ENCODE measurements at regions not wholly inside any gene's neighbourhood (a gene's known extent, or its start where the extent isn't known, plus 50 kb on each side); places are given as distances from the start of the nearest gene placed in this dataset.

DNA sequence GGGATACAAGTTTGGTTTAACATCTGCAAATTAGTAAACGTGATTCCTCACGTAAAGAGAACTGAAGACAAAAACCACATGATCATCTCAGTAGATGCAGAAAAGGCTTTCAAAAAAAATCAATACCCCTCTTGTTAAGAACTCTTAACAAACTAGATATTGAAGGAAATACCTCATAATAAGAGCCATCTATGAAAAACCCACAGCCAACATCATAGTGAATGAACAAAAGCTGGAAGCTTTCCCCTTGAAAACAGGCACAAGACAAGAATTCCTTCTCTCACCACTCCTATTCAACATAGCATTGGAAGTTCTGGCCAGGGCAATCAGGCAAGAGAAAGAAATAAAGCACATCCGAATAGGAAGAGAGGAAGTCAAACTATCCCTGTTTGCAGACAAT lies 160.5 kb downstream of the CSNK2A3 start:
- no peak for DNase-seq (ENCODE audit: low read depth)
- ChIA-PET CTCF (interaction anchor here (0.8 kb wide), 1 partner anchor 35 kb away, joined by 3 read pairs; no protein-coding TSS in a partner anchor), POLR2A (no interaction called here)
- TF ChIP-seq, protein P1, sequence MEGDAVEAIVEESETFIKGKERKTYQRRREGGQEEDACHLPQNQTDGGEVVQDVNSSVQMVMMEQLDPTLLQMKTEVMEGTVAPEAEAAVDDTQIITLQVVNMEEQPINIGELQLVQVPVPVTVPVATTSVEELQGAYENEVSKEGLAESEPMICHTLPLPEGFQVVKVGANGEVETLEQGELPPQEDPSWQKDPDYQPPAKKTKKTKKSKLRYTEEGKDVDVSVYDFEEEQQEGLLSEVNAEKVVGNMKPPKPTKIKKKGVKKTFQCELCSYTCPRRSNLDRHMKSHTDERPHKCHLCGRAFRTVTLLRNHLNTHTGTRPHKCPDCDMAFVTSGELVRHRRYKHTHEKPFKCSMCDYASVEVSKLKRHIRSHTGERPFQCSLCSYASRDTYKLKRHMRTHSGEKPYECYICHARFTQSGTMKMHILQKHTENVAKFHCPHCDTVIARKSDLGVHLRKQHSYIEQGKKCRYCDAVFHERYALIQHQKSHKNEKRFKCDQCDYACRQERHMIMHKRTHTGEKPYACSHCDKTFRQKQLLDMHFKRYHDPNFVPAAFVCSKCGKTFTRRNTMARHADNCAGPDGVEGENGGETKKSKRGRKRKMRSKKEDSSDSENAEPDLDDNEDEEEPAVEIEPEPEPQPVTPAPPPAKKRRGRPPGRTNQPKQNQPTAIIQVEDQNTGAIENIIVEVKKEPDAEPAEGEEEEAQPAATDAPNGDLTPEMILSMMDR (IDR thresholded peaks at IDR 0.05; ENCODE audit: insufficient read depth, low read depth, low read length) = no peak
- Histone ChIP-seq H3K4me3 (ENCODE audit: low read depth, low read length) (no peak overlapping the region), H3K36me3 (ENCODE audit: control insufficient read depth, insufficient read depth, low read length) (no peaks in the 10 kb centered on the region), H3K27me3 (ENCODE audit: control insufficient read depth, insufficient read depth, low read length) (no peaks in the 10 kb centered on the region)

DNA sequence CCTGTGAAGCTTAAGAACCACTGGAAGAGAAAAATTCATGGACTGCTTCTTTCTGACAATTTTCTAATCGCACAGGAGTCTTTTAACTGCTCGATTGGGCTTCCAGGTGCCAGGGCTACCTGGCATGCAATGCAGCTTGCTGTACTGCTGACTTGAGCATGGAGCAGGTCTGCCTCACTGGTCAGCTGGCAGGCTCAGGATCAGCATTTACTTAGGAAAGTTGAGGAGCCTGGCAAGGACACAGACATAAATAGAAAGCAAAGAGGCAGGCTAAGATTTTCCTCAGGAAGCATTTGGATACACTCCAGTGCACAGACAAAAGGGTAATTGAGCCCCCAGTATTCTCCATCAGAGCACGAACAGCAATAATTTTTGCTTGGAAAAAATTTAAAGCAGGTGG lies 163.5 kb downstream of the CSNK2A3 start:
- CTCF ChIA-PET = no interaction called here
- POLR2A ChIA-PET = no interaction called here
- H3K27me3 ChIP-seq (ENCODE audit: control insufficient read depth, insufficient read depth, low read length) = no peaks in the 10 kb centered on the region
- no peak for DNase-seq (ENCODE audit: low read depth)
- H3K36me3 ChIP-seq (ENCODE audit: control insufficient read depth, insufficient read depth, low read length) = no peaks in the 10 kb centered on the region
- TF ChIP-seq, protein P1 (IDR thresholded peaks at IDR 0.05; ENCODE audit: insufficient read depth, low read depth, low read length) = no peak
- no peak overlapping the region for H3K4me3 ChIP-seq (ENCODE audit: low read depth, low read length)

DNA sequence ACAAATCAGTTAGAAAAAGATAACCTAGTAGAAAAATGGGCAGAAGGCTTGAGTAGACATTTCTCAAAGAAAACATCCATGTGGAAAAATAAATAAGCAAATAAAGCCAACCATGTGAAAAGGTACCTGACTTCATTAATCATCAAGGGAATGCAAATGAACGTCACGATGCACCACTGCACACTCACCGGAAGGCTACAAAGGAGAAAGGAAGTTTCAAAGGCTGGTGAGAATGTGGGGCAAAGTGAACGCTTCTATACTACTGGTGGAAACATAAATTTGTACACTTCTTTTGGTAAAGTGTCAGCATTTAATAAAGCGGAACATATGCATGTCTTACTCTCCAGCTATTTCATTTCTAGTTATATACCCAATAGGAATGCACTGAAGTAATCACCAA lies 166.8 kb downstream of the CSNK2A3 start:
- TF ChIP-seq, protein P1 (IDR thresholded peaks at IDR 0.05; ENCODE audit: insufficient read depth, low read depth, low read length) = no peak
- CTCF ChIA-PET = no interaction called here
- Histone ChIP-seq H3K4me3 (ENCODE audit: low read depth, low read length) (no peak overlapping the region), H3K36me3 (ENCODE audit: control insufficient read depth, insufficient read depth, low read length) (no peaks in the 10 kb centered on the region), H3K27me3 (ENCODE audit: control insufficient read depth, insufficient read depth, low read length) (no peaks in the 10 kb centered on the region)
- POLR2A ChIA-PET = no interaction called here
- no peak for DNase-seq (ENCODE audit: low read depth)

DNA sequence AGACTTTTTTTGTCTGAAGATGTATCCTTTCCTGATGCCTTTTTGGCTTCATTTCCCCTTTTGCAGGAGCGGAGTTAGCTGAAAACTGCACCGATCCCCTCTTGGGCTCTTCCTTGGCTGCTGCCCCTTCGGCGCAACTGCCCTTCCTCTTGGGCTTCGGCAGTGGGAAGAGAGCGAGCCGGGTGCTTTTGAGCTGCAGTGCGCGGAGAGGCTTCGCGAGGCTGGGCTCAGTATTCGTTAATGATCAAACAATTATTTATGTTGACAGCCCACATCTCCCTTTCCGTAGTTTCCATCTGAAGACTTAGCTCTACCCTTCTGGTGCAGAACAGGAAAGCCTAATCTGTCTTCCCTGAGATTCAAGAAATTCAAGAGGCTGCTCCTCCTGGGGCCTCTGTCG lies 170.8 kb downstream of the CSNK2A3 start:
- TF ChIP-seq, protein P1 (IDR thresholded peaks at IDR 0.05; ENCODE audit: insufficient read depth, low read depth, low read length) = no peak
- Histone ChIP-seq H3K27me3 (ENCODE audit: control insufficient read depth, insufficient read depth, low read length) (no peaks in the 10 kb centered on the region), H3K36me3 (ENCODE audit: control insufficient read depth, insufficient read depth, low read length) (no peaks in the 10 kb centered on the region), H3K4me3 (ENCODE audit: low read depth, low read length) (no peak overlapping the region)
- ChIA-PET POLR2A (no interaction called here), CTCF (no interaction called here)
- no peak for DNase-seq (ENCODE audit: low read depth)

DNA sequence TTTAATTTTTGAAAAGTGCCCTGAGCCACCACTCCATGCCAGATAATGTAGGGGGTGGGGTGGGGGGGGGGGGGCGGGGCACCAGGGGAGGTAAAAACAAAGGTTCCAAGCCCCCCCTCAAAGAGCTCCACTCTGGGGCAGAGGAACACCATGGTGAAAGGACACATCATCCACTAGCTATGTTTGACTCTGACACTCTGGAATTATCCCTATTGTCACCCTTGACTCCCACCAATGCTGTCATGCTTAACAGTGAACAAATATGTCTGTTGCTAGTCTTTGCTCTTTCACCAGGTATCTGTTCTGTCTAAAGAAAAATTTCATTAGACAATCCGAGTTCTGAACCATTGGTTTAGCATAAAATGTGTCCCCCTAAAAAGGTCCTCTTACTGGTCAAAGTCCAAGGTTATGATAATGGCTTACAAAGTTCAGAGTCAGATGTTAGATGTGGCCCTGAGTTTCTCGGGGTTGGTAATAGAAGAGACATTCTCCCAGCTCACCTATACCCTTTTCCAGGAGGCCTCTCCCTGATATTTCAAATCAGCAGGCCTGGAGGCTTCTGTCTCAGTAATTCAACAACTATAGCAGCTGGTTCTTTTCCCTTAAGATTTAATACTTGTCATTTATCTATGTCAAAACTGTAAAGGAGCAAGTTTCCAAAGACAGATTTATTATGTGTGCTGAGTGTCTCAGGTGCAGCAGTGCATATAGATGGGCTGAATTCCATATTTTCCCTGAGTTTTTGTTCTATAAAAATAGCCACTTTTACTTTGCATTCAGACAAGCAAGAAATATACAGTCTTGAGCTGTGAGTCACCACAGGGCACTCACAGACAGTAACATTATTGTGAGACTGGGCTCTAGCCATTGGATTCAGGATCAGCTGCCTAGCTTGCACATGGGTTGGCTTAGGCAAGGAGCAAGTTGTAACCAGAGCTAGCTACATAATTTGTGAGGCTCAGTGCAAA lies 174.1 kb downstream of the CSNK2A3 start:
- no peak overlapping the region for H3K4me3 ChIP-seq (ENCODE audit: low read depth, low read length)
- ChIA-PET POLR2A (interaction anchor here (0.6 kb wide), 1 partner anchor 370 kb away, joined by 8 read pairs; the partner anchor contains the start of gene EIF4G2), CTCF (interaction anchor here (0.6 to 1.0 kb wide), 2 partner anchors 22 to 222 kb away, joined by 3 to 4 read pairs; no protein-coding TSS in a partner anchor)
- TF ChIP-seq, protein P1 (IDR thresholded peaks at IDR 0.05; ENCODE audit: insufficient read depth, low read depth, low read length) = no peak
- H3K36me3 ChIP-seq (ENCODE audit: control insufficient read depth, insufficient read depth, low read length) = no peaks in the 10 kb centered on the region
- H3K27me3 ChIP-seq (ENCODE audit: control insufficient read depth, insufficient read depth, low read length) = no peaks in the 10 kb centered on the region; the same call in 1 of the 2 replicates
- peak; percentile 26 for DNase-seq (ENCODE audit: low read depth)

Measured in BJ (cell line).